GM21737 (cell line): ENCODE measurements at regions not wholly inside any gene's neighbourhood (a gene's known extent, or its start where the extent isn't known, plus 50 kb on each side); places are given as distances from the start of the nearest gene placed in this dataset.

Experiments
- ATAC-seq: cut with Tn5 transposase; IDR thresholded peaks from one replicate; pipeline ENCODE4 v1.9.1; 2021; ENCODE audit warnings: mild to moderate bottlenecking, moderate library complexity; ENCODE audit not compliant: unreplicated experiment

DNA sequence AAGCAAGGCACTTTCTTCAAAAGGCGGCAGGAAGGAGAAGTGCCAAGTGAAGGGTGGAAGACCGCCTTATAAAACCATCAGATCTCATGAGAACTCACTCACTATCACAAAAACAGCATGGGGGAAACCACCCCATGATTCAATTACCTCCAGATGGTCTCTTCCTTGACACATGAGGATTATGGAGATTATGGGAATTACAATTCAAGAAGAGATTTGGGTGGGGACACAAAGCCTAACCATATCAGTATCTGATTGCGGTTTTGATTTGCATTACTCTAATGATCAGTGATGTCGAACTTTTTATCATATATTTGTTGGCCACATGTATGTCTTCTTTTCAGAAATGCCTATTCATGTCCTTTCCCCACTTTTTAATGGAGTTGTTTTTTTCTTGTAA is 549.3 kb upstream of the IL12A start:
- ATAC-seq = no peak

DNA sequence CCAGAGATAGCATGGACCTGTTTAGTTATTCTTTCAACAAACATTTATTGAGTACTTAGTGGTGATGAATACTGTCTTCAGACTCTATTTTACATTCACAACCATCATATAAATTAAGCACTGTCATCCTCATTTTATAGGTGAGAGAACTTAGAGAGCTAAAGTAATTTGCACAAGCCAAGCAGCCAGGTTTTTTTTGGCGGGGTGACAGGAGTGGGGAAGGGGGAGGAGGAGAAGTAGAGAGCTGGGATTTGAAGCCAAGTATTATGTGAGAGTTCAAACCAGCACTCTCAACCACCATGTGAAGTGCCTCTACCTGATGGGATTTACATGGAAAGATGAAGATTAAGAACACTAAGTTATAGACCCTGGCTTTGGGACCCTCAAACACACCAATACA is 547.4 kb upstream of the IL12A start:
- ATAC-seq = no peak

DNA sequence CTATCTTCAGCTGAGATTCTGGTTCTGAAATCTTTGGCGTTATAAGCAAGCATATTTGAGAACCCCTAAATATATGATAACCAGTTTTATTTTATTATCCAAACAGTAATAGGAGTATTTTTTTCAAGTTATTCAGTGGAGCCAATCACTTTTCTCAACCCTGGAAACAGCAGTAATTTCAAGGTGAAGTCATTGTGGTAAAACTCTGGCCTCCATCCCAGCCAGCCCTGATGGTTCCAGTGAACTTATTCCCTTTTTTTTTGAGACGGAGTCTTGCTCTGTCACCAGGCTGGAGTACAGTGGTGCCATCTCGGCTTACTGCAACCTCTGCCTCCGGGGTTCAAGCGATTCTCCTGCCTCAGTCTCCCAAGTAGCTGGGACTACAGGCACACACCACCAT is 545.4 kb upstream of the IL12A start:
- ATAC-seq = no peak

DNA sequence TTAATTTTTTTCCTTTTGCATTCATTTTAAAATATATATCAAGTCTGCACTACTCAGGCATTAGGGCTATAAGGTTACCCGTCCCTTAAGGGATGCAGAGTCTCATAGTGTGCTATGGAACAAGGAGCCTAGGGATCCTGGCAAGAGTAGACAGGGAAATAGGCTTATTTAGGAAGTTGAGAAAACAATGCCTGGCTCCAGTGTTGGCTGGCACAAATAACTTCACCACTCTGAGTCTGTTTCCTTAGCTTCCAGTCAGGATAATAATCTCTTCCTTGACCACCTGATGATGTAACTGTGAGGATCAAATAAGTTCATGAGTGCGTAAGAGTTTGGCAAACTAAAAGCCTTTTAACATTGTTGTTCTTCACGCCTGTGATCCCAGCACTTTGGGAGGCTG is 540.8 kb upstream of the IL12A start:
- ATAC-seq = no peak

DNA sequence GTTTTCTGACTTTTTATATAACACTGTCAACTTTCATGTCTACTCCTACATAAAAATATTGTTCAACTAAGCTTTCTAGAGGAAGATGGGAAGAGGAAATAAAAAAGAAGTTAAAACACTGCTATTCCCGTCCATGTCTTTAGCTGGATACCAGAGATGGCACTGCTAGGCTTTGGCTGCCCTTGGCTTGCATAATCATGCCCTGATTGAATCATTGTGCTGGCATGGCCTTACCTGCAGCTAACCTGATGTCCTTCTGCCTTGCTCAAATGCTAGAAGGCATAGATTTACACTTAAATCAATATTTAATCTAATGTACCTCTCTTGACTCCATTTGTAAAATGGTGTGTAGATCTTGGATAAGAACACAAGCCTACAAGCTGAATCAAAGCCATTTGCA is 539.7 kb upstream of the IL12A start:
- no peak for ATAC-seq

DNA sequence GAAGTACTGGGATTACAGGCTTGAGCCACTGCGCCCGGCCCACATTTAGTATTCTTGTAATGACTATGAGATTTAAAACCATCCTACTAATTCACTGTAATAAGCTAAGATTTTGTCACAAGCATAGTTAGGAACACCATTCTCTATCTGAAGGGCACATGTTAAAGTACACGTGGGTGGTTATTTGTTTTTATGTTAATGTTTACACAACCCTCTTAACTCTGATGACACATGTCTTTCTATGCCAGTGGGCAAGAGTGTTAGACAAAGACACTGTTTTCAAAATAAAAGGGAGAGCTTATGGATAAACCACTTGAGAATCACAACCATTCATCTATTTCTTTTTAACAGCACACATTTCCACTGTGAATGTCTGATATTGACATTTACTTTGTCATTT is 537.6 kb upstream of the IL12A start:
- ATAC-seq = no peak

DNA sequence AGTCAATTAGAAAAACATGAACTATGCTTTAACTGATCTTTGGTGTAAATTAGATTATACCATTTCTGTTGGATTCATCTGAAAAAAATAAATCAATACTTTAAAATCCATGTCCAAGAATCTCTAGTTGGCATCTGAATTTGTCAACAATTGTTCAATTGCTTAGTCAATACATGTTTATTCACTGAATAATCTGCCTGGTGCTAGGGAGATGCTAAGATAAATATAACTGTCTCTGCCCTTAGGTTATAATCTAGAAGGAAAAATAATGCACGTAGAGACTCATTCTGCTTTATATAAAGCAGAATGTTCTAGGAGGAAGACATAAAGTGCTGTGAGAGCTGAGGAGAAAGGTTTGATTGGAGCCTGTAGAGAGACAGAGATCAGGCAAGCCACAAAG is 537.2 kb upstream of the IL12A start:
- ATAC-seq = no peak

DNA sequence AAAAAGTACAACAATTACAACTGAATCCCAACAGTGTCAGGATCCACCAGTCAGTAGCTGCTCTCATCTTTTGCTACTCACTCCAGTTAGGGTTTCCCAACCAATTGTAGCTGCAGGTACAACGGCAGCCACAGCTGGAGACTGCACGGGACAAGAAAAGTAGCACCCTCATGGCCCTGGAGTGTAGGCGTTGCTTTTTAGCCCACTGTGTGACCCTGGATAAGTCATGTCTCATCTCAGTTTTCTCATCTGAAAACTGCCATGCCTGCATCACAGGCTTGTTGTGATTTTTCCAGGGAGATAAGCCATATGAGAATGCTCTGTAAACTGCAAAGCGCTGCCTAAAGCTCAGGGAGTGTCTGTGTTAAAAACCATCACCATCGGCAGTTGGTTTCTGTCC is 535.6 kb upstream of the IL12A start:
- ATAC-seq = no peak

DNA sequence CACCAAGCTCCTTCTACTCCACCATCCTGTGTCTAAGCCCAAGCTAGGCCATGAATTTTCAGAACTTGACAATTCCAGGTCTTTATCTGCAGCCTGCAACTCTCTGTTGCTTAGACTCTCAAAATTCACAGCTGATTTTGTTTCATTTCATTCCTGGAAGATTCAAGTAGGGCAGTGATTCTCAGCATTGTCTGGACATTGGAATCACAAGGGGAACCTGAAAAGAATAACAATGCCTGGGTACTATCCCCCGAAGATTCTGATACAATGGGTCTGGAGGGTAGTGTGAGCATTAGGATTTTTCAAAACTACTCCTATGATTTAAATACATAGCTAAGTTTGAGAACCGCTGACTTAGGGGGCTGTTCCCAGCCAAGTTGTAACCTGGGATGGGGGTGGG is 534.7 kb upstream of the IL12A start:
- no peak for ATAC-seq

DNA sequence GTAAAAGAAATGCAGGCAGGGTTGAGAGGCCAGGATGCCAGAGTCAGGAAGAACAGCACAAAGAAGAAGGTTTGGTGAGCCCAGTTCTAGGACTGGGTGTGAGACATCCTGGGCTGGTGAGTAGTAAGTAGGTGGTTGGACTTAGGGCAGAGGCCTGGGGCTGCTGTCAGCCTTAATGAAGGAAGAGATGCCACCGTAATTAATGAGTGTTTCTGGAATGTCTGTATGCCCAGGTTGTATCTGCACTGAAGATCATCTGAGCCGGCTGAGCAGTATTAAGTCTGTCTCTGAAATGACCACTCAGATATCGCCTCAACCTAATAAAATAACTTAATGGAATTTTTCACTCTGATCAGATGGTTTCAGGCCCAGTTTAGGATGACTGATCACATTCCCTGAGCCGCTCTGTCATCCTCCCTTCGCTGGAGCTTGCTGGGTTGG is 532.9 kb upstream of the IL12A start:
- ATAC-seq = no peak

DNA sequence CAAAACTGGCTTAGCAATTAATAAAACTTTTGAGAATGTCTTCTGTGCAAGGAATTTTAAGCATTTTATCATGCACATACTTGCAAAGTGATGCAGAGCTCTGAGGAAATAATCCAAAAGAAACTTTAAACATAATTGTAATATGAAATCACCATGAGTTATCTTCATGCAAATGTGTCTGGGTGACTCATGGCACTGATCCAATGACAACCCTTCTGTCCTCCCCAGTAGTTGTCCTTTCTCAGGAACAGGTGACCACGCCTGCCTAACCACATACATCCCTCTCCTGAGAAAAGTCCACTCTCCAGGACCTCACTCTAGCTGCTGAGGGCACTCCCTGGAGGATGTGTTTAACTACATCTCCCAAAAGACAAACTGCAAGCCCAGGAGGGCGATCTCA is 530.6 kb upstream of the IL12A start:
- no peak for ATAC-seq

DNA sequence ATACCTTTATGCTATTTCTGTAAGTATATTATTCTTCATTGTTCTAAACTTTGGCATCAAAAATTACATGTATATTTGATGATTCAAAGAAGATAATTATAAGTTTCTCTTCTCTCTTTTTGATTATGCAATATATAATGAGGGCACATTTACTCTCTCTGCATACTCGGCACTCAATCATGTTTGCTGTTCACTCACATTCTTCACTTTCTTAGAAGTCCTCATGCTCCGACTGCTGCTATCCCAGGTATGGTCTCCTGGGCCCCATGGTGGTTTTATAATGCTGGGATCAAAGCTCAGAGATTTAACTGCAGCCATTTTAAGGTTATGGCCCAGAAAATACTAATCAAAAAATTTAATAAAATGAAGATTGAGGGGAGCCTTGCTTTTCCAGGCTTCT is 529.7 kb upstream of the IL12A start:
- no peak for ATAC-seq

DNA sequence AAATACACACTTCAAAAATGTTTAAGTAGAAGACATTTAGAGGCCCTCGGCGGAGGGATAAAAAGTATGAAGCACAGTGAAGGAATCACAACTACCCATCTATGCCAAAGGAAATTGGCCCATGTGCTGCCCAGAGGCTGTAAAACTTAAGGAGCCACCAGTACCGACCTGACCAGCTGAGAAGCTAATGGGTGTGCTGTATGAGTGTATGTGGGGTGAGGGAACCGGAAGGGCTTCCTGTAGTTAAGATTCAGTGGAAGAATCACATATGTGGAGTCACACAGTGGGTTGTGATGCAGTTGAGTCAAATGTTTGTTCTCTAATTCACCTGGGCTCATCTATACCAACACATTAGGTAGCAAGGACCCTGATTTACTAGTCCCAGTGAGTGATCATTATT is 516.0 kb upstream of the IL12A start:
- ATAC-seq = no peak

DNA sequence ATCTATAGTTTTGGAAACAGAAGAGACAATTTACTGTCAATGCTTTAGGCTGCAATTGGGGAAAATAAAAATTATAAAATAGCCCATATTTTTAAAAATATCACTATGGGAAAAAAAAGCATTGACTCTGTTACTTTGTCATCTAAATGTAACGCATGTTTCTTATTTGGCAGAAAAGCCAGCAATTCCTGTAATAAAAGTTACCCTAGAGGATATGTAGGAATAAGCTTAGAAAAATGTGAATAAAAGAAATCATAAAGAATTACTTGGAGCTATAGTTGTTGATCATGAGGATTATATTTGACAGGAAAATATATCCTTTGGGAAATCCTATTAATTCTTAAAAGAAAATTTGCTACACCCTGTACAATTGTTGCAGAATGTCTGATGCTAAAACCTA is 515.4 kb upstream of the IL12A start:
- ATAC-seq = no peak

DNA sequence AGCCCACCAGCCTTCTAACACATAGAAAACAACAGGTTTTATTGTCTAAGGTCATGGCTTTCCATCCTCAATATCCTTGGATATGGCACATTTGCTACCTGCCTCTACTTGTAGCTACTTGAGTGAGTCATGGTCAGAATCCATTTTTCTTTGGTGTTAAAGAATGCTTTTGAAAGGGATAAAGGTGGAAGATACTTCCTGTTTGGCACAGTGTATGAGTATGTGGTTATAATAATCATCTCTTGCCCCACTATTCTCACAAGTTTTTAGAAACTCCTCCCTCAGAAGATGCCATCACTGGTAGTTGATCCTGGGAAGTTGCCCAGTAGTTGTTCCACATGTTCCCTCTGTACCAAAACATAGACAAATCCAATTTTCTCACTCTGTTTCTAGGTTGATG is 508.6 kb upstream of the IL12A start:
- ATAC-seq = no peak

DNA sequence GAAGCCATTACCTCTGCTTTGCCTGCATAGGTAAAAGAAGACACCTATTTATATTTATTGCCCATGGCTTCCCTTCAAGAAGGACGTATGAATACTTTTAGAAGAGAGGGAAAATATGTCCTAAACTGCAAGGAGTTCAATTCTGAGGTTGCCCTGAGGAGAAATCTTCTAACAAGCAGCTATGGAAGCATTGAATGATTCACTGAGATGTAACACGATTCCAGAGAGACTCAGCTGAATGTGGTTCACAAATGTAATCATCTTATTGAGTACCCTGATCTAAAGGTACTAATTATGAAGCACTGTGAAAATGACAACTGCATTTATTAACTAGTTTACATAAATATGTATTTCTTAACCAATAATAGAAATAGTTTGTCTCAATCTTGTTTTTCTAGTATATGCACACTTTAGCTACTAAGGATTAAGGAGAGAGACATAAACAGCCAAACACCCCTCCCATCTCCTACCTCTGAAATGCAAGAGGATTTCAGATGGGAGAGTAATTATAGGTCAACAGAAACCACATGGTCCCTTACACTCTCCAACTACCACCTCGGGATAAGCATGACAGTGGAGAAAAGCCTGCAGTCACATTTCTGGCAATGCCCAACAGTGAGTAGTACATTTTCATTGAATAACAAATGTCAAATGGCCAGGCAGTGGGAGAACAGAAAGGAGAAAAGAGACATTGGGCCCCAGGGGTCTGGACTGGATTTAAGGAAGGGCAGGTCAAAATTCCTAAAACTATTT is 506.2 kb upstream of the IL12A start:
- ATAC-seq = no peak

DNA sequence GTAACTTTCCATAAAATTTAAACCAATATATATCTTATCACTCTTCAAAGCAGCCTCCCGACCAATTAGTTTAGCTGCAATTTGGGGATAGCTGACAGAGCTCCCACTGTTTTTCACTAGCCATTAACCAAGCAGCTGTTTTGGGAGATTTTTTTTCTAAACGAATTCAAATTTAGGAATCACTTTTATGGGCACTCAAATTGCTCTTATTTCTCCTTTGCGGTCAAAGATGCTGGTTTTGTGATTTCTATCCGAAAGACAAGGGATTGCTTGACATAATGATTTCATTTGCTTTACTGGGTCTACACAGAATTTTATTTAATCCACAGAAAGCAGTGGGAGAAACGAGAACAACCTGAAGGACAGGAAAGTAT is 505.7 kb upstream of the IL12A start:
- no peak for ATAC-seq

DNA sequence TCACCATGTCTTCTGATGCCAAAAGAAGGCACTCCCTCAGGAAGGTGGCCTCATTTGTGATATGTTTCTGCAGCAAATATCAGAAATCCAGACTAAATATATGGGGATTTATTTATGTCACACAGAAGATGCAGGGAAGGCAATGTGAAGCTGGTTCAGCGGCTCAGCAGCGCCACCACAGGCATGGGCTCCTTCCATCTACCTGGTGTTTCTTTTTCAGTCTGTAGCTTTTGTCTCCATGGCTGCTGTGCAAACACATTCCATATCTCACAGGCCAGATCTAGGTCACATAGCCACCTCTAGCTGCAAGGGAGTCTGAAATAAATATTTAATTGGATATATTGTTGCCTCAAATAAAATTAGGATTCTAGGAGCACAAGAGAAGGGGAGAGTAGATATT is 502.1 kb upstream of the IL12A start:
- no peak for ATAC-seq

DNA sequence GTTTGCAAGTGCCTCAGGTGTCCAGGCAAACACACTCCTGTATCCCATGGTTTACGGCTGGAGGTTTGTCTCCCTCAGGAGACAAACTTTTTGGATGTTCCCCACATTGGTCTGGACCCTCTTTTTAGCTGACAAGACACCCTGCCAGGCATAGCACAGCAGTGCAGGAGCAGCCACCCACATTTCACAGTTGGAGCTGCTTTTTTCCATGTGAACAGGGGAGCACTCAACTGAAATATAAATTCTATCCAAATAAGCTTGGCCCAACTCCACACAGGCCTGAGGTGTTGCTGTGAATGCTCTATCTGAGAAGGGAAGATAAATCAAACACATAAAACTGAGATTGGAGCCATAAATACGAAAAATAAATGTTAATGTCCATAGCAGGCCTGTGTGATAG is 501.3 kb upstream of the IL12A start:
- no peak for ATAC-seq

DNA sequence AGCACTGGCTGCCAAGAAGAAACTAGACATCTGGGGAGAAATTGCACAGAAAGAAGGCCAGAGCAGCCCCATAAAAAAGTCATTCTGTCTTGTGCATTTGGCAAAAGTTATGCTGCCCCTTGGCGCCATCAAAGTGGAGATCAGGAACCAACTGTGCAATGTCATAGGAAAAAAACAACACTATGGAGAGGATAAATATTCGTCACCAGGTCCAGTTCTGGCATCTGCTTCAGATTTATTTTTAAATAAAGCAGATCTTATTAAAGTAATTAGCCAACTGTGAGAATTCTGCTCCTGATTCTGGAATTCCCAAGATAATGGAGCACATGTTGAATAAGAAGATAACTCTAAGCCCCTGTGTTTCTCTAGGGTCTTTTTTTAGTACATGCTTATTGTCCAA is 500.0 kb upstream of the IL12A start:
- ATAC-seq = no peak

DNA sequence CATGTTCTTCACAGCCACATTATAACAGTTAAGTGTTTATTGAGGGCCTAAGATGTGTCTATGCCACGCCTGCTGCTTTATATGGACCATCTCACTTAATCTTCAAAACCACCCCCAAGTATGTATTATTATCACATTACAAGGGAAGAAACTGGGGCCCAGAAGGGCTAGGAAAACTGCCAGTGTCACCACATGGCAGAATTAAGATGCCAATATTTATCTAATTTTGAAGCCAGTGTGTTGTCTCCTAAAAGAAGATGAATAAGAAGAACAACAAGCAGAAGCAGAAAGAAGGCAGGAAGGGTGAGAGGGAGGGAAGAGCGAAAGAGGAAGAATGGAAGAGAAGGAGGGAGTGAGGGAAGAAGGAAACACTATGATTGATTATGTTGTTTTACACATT is 491.3 kb upstream of the IL12A start:
- ATAC-seq = no peak

DNA sequence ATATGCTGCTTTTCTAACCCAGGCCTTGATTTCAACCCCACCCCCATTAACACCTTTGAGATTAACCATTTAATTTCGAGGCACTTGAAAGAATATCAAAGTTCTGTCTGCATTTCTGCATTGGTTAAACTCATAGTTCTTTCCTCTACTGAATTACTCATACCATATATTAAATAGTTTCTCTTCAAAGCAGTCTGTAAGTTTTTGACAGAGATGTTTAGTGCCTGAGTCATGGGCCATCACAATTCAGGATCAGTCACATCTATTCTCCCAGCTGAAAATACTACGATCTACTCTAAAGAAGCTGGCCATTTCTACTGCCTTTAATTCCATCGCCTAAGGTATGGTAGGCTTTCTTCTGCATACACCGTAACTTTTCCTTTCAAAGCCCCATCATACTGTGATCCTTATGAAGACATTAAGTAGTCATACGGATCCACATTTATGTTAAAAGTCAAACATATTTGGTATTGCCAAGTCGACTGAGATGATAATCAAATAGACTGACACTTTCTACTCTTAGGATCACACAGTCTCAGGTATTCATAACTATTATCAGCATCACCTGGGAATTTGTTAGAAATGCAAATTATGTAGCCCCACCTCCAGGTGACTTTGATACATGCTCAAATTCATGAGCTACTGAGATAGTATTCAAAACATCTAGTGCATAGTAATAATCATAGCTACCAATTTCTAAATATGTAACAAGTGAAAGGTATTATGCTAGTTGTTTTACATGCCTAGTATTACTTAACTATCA is 489.4 kb upstream of the IL12A start:
- ATAC-seq = no peak

DNA sequence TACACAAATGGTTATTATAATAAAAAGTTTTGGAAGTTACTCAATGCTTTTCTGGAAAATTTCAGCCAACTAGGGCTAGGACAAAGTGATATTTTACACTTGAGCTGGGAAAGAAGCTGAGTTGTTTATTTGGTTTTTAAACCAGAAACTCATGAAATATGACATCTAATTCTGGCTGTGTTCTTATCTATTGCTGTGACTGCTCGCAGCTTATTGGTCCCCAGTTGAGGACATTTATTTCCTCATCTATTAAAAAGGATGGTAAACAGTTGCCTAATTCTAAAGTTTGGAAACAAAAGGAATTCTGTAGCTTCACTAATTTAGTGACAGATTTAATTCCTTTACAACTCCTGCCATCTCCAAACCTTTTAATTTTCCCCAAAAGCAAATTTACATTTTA is 487.6 kb upstream of the IL12A start:
- no peak for ATAC-seq
